NCI-H1092 (cell line): ENCODE measurements at regions not wholly inside any gene's neighbourhood (a gene's known extent, or its start where the extent isn't known, plus 50 kb on each side); places are given as distances from the start of the nearest gene placed in this dataset.
A peak's percentile ranks its signal among the peaks of the same experiment; 100 is the strongest.
"Not testable (repeated sequence)": the region's sequence is repeated elsewhere in the genome, so short reads cannot be mapped to it uniquely, and the experiment has no call there.

Experiments
- DNase-seq: peaks from one replicate; lab custom pipeline; 2025; lab: John Stamatoyannopoulos, UW

DNA sequence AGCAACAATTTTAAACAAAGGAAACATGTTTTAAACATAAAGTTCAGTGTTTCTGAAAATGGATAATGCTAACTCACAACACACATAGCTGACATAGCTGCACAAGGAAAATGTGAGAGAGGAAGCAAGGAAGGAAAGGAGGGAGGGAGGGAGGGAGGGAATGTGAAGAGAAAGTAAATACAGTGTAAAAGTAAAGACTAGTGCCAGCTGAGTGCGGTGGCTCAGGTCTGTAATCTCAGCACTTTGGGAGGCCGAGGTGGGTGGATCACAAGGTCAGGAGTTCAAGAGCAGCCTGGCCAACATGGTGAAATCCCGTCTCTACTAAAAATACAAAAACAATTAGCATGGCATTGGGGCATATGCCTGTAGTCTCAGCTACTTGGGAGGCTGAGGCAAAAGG lies 373.7 kb upstream of the CXADR start:
- not testable (repeated sequence) for DNase-seq

DNA sequence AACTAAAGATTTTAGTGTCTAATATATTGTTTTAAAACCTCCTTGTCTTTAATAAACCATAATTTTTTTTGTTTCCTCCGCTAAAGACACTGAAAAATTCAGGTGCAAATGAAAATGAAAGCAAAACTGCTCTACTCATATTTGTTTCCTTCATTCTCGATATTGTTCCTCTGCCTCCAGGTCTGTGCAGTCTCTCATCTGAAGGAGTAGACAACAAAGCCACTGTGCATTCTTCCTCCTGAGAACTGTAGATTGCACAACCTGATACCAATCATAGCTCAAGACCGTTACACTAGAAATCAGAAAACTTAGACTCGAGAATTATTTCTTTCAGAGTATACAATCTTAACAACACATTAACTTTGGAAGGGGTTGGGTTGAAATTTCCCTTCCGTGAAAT lies 373.1 kb upstream of the CXADR start:
- DNase-seq, result no peak

DNA sequence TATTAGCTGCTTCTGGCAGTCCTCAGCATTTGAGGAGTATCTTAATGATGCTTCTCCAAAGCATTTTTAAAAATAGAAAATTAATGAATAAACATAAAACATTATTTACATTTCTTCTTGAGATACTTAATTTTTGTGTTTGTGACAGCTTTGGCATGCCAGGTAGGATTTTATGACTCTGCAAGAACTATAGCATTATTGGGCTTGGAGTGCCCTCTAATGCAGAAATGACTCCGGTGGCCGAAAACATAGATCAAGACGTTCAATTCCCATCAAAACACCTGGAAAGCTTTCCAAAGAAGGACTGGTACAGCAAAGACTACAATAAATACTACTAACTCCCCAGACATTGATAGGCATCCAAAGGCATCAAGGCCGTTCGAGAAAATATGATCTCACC lies 366.4 kb upstream of the CXADR start:
- no peak for DNase-seq

DNA sequence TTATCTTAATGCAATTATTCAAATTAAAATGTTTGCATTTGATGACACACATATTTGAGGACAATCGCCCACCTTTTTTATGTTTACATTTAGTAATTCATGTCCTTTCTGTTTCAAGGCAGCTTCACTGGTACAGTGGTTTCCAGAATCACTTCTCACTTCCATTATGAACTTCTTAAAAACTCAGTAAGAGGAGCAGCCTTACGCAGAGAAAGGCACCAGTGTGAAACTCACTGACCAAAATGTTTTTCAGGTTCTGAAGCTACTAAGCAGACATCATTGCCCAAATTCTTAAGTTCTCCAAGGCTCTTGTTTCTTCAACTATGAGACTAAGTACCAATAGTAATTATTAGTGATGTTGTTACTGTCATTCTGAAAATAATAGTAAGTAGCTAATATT lies 353.1 kb upstream of the CXADR start:
- DNase-seq, result no peak

DNA sequence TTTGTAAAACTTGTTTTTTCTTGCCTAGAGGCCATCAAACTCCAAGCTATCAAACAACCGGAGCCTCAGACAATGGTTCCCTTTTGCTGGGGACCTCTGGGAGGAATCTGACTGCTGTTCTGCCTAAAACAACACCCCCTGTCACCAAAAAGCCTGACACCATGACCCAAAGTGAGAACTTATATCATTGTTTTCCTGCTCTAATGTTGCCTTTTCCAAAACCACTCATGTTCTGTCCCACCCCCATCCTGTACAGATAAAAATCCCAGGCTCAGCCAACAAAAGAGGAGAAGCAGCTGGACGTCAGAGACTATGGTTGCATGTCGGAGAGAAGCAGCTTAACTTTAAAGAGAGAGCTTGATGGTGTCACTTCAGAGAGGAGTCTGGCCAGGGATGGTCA lies 327.2 kb upstream of the CXADR start:
- no peak for DNase-seq

DNA sequence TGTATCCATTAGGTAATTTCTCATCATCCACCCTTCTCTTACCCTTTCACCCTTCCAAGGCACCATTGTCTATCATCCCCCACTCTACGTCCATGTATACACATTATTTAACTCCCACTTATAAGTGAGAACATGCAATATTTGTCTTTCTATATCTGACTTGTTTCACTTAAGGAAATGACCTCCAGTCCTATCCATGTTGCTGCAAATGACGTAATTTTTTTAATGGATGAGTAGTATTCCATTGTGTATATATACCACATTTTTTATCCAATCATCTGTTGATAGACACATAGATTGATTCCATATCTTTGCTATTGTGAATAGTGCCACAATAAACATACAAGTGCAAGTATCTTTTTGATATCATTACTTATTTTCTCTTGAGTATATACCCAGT lies 322.9 kb upstream of the CXADR start:
- no peak for DNase-seq

DNA sequence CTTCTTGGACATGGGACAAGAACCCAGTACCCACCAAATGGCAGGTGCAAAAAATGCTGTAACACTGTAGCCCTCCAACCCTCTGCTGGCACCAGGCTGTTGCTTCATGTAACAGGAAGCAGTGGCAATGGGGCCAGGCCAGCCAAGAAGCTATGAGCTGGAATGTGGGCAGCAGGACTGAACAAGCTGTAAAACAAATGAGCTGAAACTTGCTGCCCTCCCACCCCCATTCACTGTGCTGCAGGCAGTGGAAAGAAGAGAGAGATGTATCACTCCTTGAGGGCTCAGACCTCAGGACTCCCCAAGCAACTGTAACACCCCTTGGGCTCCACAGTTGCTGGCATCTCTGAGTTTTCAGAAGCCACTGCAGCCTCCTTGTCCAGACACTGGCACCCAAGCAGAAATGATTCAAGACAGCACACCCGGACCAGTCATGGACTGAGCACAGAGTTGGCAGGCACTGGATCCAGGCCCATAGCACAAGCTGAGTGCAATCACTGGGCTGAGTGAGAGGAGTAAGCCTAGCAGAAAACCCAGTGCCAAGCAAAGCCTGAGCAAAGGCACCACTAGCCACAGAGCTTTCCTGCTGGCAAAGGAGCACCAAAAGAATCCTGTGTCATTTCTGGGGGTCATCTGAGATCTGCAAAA lies 321.4 kb upstream of the CXADR start:
- no peak for DNase-seq

DNA sequence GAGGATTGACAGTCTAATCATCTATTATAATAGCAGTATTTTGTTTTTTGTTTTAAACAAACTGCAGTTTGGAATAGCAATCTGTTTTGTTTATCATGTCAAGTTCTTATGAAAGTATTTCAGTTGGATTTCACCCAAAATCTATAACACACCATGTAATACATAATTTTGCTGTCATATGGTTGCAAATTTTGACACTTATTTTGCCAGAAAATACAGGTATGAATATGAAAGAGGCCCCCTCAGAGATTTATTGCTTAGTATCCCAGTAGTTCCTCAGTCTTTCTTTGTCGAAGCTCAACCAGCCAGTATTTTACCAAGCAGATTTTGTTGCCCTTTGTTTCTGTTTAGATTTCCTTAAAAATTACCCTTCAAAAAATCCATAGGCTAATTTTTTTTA lies 317.5 kb upstream of the CXADR start:
- no peak for DNase-seq

DNA sequence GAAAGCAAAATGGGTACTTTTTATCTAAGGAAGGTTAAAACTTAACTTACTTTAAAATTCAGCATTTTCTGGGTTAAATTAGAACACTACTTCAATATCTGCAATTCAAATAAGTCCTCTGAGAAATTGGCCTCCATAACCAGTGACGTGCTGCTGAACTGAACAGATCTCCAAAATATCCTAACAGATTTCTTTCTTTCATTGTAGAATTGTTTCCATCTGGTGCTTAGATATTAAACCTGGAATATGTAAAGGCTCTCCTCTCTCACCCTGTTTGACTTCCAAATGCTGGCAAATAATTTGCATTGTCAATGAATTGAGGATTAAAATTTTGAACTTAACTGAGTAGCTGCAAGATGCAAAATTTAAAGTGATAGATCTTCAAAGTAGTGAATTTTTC lies 316.9 kb upstream of the CXADR start:
- no peak for DNase-seq

DNA sequence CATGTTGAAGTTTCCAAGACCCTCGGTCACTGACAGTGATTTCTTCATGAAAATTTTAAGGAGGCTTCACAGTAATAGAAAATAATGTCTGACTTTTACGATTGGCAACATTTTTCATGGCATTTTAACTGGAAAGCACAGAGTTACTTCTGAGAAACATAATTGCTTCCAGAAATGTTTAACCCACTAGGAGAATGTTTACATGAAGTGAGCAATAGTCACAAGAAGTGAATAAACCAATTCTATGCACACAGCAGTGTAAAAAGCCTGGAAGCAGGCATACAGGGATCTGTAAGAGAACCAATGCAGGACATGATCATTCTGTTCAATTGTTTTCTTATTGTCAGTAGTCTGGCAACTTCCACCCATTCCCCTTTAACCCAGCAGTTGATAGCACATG lies 316.2 kb upstream of the CXADR start:
- no peak for DNase-seq

DNA sequence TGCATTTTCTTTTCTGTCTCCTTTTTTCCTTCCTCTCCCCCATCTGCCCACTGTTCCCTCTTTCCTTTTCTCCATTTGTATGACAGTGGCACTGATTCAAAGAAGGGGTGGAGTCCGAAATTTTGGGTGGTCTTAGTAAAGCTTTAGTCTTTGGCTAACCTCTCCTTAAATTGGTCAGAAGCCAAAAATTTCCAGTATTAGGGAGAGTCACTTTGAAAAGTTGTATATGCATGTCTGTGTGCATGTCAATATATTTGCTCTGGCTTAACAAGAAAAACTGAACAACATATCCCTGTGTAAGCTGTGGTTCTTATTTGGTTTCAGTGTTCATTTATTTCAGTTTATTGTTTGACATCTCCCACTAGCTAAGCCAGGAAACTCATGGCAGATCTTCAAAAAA lies 314.8 kb upstream of the CXADR start:
- no peak for DNase-seq

DNA sequence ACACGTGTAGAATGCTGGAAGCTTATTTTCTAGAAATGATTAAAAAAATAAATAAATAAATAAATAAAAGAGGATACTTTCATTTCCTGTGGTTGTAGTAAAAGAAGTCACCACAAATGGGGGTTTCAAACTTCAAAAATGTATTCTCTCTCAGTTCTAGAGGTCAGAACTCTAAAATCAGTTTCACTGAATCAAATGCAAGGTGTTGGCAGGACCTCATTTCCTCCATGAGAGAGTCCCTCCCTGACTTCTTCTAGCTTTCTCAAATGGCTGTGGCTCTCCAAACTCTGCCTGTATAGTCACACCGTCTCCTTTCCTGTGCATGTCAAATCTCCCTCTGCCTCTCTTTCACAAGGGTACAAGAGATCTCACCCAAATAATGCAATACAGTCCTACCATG lies 312.6 kb upstream of the CXADR start:
- DNase-seq, result no peak

DNA sequence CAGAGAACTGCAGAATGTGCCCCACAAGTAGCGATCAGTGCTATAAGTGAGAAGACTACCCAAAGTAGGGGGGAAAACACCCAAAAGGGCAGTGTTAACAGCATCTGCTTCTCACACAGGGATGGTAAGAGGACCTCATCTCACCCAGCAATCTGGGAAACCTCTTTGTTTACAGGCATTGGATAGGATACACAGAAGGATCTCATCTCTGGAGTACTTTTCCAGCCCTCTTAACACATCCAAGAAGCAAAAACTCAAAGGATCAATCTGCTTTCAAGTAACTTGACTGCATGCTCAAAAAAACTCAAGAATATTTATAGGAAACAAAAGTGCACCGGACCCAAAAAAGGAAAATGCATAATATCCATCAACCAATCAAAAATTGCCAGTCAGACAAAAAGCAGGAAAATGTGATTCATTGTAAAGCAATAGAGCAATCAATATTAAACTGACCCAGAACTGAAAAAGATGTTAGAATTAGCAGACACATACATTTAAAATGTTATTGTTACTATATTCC lies 311.0 kb upstream of the CXADR start:
- DNase-seq, result no peak

DNA sequence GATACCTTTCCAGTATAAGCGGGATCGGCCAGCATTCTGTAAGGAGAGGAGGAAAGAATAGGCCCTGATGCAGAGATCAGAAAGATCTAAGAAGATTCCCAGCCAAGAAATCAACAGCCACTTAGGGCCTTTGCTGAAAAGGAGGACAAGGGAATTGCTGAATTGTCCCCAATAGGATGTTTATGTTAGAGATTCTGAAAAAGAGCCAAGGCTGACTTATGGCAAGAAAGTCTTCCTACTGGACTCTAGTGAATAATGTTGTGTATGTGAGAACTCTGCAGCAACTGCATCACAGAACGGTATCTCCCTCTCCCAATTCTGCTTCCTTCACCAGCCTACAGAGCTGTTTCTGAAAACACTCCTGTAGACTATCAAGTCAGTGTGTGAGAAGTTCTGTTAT lies 298.0 kb upstream of the CXADR start:
- no peak for DNase-seq

DNA sequence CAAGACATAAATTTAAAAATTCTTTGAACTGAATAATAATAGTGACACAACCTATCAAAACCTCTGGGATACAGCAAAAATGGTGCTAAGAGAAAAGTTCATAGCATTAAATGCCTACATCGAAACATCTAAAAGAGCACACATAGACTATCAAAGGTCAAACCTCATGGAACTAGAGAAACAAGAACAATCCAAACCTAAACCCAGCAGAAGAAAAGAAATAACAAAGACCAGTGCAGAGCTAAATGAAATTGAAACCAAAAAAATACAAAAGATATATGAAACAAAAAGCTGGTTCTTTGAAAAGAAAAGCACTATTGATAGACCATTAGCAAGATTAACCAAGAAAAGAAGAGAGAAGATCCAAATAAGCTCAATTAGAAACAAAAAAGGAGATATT lies 293.8 kb upstream of the CXADR start:
- not testable (repeated sequence) for DNase-seq

DNA sequence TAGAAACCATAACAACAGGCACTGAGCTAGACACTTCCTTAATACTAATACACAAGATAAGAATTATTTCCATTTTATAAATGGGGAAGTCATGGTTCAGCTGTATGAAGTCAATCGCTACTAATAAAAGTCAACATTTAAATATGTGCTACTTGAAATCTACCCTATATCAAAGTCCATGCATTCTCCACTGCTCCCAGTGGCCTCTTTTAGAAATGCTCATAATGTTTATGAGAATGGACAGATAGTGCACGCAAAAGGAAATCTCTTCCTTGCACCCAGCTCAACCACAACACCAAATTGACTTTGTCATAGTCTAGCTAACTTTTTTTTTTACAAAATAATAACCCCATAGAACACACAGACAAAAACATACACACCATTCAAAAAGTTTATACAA lies 281.7 kb upstream of the CXADR start:
- no peak for DNase-seq

DNA sequence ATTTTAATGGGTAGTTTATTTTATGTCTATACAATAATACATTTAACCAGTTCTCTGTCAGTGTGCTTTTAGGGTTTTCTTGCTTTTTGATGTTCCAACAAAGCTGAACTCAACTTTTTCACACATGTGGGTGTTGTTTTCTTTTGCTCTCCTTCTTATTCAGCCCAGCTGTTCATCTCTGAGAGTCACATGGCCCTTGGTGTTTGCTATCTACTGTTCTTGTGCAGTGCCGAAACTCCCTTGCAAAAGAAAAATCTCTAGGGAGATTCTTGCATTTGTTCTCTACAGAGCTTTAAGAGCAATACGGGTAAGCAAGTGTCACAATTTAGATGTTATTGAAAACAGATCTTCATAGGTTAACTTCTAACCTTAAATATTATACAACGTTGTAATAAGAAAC lies 281.1 kb upstream of the CXADR start:
- DNase-seq, result no peak

DNA sequence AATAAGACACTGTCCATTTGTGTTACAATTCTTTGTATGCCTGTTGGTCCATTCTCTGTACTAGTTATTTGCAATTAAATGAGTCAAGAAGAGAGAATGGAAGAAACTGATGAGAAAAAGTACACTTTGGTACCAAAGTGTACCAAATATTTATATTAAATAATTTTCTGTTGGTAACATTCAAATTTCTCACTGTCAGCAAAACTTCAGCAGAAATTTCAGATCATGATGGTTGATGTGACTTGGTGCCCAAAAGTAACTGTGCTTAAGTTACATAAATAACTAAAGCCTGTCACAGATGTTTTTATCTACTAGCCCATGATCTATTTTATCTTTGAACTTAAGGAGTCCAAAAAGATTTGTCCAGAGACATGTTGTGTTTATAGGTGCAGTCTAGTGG lies 274.4 kb upstream of the CXADR start:
- DNase-seq, result no peak

DNA sequence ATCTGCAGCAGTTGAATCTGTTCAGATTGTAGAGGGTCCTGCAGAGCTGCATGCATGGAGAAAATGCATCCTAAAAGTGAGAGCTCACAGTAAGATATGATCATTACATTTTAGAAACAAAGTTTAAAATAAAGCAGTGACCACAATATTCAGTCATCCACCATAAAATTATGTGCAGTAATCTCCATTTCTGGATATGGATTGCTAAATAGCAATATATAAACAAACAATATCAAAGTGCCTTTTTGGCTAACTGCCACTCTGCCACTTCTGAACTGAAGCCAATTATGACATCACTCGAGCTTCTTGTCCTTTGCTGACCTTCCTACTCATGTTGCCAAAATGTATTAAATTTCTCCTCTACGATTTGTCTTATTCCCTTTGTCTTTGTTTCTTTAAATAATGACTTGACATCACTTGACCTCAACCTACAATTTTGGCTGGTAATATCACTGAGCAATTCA lies 262.0 kb upstream of the CXADR start:
- DNase-seq, result peak; percentile 32

DNA sequence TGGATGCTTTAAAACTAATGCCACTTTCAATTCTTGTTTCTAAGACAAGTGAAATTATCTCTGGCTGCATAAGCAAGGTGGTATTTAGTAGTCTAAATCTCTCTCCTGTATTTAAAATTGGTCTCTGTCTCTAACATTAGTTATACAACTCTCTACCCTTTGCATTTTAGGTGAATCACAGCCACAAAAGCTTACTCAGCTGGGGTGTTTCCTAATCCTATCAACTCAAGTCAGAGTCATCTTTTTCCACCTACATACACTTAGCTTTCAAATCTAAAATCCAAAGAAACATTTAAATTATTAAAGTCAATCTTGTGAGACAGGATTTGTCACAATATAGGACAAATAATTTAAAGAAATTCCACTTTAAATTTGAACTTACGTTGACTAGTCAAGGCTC lies 255.1 kb upstream of the CXADR start:
- DNase-seq, result no peak

DNA sequence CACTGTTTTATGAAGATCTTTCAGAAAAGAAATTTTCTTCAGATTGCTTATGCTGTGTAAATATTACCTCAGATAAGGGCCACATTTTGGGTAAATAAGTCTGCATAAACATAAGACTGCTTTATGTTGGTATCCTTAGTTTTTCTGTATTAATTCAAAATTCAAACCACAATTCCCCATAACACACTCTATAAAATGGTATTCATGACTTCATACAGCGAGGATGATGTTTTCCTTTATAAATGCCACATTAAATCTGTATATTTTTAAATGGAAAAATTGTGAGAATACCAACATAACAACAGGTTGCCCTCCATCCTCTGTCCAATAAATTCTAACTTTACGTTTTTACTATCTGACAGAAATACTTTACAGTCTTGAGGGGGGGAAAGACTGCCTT lies 248.7 kb upstream of the CXADR start:
- DNase-seq, result no peak

DNA sequence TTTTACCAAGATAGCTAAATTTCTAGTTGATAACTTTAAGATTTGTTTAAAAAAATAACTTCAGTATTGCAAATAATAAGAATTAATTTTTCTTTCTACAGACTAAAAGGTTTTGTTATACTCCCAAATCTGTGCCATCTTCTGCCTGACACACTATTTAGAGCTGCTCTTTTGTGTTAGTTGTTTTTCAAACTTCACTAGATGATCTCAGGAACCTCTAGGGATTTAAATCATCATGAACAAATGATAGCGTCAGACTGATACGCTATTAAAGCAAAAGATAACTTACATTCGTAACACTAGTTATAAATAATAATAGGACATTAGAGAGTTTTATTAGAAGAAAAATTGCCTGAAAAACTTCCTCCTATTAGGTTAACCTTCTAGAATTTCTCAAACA lies 243.1 kb upstream of the CXADR start:
- DNase-seq, result no peak

DNA sequence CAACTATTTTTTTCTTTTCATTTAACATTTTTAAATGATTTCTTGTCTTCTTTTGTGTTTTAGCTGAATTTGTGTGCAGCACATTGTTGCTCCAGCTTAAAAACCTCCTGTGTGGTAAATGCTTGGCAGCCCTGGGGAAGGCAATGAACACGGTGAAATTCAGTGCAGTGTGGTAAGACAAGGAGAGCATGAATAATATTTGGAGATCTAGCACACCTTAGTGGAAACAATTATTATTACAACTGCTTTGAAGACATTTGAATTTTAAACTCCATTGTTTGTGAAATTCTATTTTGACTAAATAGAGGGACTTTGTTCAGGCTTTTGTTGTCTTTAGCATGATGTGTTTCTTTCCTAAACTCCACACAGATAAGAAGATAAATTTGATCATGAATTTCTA lies 242.6 kb upstream of the CXADR start:
- peak; percentile 23 for DNase-seq

DNA sequence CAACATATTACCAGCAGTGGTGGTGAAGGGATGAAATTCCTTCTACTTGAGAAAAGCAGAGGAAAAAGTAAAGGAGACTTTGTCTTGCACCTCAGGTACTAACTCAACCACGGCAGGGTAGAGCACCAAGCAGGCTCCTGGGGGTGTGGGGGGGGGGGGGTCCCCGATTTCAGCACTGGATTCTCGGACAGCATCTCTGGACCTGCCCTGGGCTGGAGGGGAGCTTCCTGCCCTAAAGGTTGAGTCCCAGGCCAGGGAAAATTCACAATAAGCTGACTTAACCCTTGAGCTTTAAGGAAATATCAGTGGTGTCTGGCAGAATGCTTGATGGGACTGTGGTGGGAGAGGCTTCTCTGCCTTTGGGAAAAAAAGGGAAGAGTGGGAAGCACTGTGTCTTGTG lies 233.2 kb upstream of the CXADR start:
- DNase-seq, result no peak
